ENCODE measurements at regions not wholly inside any gene's neighbourhood (a gene's known extent, or its start where the extent isn't known, plus 50 kb on each side); places are given as distances from the start of the nearest gene placed in this dataset.
"Not testable (repeated sequence)": the region's sequence is repeated elsewhere in the genome, so short reads cannot be mapped to it uniquely, and the experiment has no call there.

DNA sequence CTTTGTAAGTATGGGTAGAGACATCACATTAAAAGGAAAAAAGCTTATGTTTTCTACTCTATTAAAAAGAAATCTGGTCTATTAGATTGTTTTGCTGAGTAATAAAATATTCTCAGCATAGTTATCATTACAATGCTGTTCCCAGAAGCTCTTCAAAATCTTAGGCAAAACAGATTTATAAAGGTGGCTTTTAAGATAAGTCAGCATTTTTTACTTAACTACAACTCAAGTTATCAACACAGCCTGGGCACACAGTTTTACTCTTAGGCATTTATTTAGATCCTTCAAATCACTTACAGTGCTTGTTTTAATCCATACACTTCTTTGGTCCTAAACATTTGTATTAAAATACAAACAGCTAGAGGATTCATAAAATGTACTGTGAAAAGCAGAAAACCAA, 534.8 kb upstream of the NCAM2 start:
- TF ChIP-seq, protein P1, sequence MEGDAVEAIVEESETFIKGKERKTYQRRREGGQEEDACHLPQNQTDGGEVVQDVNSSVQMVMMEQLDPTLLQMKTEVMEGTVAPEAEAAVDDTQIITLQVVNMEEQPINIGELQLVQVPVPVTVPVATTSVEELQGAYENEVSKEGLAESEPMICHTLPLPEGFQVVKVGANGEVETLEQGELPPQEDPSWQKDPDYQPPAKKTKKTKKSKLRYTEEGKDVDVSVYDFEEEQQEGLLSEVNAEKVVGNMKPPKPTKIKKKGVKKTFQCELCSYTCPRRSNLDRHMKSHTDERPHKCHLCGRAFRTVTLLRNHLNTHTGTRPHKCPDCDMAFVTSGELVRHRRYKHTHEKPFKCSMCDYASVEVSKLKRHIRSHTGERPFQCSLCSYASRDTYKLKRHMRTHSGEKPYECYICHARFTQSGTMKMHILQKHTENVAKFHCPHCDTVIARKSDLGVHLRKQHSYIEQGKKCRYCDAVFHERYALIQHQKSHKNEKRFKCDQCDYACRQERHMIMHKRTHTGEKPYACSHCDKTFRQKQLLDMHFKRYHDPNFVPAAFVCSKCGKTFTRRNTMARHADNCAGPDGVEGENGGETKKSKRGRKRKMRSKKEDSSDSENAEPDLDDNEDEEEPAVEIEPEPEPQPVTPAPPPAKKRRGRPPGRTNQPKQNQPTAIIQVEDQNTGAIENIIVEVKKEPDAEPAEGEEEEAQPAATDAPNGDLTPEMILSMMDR (IDR thresholded peaks at IDR 0.05; ENCODE audit: insufficient read depth, low read length, poor library complexity, severe bottlenecking): no peak
- DNase-seq (ENCODE audit: extremely low read depth, insufficient read length): no peak
- H3K27me3 ChIP-seq (replicated peaks; ENCODE audit: control insufficient read depth, insufficient read depth, low read length): no peaks in the 10 kb centered on the region
- H3K4me3 ChIP-seq (replicated peaks; ENCODE audit: low read depth, low read length): no peak overlapping the region
- no peaks in the 10 kb centered on the region for H3K36me3 ChIP-seq (ENCODE audit: control insufficient read depth, insufficient read depth, low read length)

DNA sequence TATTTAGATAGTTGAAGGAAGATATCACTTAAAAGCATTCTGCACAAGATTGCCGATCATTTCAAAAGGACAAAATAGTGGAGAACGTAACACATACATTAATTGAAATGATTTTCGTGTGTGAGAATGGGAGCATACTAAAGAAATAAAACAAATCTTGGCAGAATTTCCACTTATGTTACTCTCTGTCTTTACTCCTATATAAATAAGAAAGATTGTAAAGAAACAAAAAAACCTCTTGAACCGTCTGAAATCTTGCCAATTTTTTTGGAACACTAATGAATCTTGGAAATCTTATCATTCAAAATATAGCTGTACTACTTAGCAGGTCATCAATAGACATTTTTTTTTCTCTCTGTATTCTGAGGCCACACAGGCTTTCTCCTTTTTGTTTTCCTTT, 528.8 kb upstream of the NCAM2 start:
- H3K4me3 ChIP-seq (replicated peaks; ENCODE audit: low read depth, low read length): no peak overlapping the region
- no peaks in the 10 kb centered on the region for H3K36me3 ChIP-seq (ENCODE audit: control insufficient read depth, insufficient read depth, low read length)
- no peak for DNase-seq (ENCODE audit: extremely low read depth, insufficient read length)
- TF ChIP-seq, protein P1 (IDR thresholded peaks at IDR 0.05; ENCODE audit: insufficient read depth, low read length, poor library complexity, severe bottlenecking): no peak
- H3K27me3 ChIP-seq (replicated peaks; ENCODE audit: control insufficient read depth, insufficient read depth, low read length): no peaks in the 10 kb centered on the region

DNA sequence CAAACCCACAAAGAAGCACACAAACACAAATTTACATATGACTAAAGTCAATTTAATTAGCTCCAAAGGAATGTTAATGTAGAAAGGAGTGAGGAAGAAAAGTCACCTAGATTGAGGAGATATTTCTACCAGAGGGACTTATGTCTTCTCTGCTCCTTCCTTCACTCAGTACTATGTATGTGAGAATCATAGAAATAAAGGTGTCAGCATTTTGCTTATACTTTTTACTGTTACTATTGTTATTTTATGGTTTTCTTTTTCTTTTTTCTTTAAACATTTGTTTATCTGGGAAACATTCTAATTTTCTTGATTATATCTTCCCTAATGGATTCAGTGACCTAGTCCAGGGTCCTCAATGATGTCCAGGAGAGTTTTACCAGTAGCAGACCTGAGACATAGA, 511.9 kb upstream of the NCAM2 start:
- Histone ChIP-seq H3K27me3 (replicated peaks; ENCODE audit: control insufficient read depth, insufficient read depth, low read length) (no peaks in the 10 kb centered on the region), H3K36me3 (ENCODE audit: control insufficient read depth, insufficient read depth, low read length) (no peaks in the 10 kb centered on the region), H3K4me3 (replicated peaks; ENCODE audit: low read depth, low read length) (no peak overlapping the region)
- DNase-seq (ENCODE audit: extremely low read depth, insufficient read length): no peak
- TF ChIP-seq, protein P1 (IDR thresholded peaks at IDR 0.05; ENCODE audit: insufficient read depth, low read length, poor library complexity, severe bottlenecking): no peak

DNA sequence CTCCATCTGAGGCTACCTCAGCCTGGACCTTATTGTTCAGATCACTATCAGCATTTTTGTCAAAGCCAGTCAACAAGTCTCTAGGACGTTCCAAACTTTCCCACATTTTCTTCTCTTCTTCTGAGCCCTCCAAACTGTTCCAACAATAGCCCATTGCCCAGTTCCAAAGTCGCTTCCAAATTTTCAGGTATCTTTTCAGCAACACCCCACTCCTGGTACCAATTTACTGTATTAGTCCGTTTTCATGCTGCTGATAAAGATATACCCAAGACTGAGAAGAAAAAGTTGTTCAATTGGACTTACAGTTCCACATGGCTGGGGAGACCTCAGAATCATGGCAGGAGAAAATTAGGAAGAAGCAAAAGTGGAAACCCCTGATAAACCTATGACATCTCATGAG, 495.3 kb upstream of the NCAM2 start:
- H3K27me3 ChIP-seq (replicated peaks; ENCODE audit: control insufficient read depth, insufficient read depth, low read length); H3K4me3 ChIP-seq (replicated peaks; ENCODE audit: low read depth, low read length); DNase-seq (ENCODE audit: extremely low read depth, insufficient read length); H3K36me3 ChIP-seq (ENCODE audit: control insufficient read depth, insufficient read depth, low read length): not testable (repeated sequence)

DNA sequence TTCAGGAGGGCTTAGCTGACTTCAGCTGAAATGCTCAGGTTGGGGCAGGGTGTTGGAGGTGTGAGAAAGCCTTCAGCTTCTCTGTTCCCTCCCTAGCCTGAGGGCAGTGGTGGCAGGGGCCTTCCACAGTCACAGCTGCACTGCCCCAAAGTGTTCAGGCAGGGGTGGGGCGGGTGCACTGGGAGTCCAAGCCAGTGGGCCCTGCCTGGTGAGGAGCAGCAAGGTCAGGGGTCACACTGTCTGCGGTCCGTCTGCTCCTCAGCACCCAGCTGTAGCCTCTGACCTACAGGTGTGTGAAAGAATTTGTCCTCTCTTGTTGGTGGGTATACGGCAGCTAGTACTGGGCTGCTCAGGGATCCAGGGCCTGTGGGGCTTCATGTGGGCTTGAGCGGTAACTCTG, 490.4 kb upstream of the NCAM2 start:
- Histone ChIP-seq H3K4me3 (replicated peaks; ENCODE audit: low read depth, low read length) (no peak overlapping the region), H3K36me3 (ENCODE audit: control insufficient read depth, insufficient read depth, low read length) (no peaks in the 10 kb centered on the region), H3K27me3 (replicated peaks; ENCODE audit: control insufficient read depth, insufficient read depth, low read length) (no peaks in the 10 kb centered on the region)
- TF ChIP-seq, protein P1 (IDR thresholded peaks at IDR 0.05; ENCODE audit: insufficient read depth, low read length, poor library complexity, severe bottlenecking): no peak
- DNase-seq (ENCODE audit: extremely low read depth, insufficient read length): no peak

DNA sequence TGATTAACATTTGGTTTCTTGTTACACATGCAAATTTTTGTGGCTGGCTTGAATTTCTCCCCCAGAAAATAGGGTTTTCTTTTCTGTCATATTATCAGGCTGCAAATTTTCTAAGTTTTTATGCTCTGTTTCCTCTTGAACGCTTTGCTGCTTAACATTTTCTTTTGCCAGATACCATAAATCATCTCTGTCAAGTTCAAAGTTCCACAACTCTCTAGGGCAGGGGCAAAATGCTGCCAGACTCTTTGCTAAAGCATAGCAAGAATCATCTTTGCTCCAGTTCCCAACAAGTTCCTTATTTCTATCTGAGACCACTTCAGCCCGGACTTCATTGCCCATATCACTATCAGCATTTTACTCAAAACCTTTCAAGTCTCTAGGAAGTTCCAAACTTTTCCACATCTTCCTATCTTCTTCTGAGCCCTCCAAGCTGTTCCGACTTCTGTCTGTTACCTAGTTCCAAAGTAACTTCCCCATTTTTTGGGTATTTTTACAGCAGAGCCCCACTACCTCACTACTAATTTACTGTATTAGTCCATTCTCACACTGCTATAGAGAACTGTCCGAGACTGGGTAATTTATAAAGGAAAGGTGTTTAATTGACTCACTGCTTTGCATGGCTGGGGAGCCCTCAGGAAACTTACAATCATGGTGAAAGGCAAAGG, 486.9 kb upstream of the NCAM2 start:
- no peak for DNase-seq (ENCODE audit: extremely low read depth, insufficient read length)
- Histone ChIP-seq H3K36me3 (ENCODE audit: control insufficient read depth, insufficient read depth, low read length) (no peaks in the 10 kb centered on the region), H3K4me3 (replicated peaks; ENCODE audit: low read depth, low read length) (no peak overlapping the region), H3K27me3 (replicated peaks; ENCODE audit: control insufficient read depth, insufficient read depth, low read length) (no peaks in the 10 kb centered on the region)
- TF ChIP-seq, protein P1 (IDR thresholded peaks at IDR 0.05; ENCODE audit: insufficient read depth, low read length, poor library complexity, severe bottlenecking): no peak

All from GM06990 (cell line).